ENCODE measurements at regions not wholly inside any gene's neighbourhood (a gene's known extent, or its start where the extent isn't known, plus 50 kb on each side); places are given as distances from the start of the nearest gene placed in this dataset.

DNA sequence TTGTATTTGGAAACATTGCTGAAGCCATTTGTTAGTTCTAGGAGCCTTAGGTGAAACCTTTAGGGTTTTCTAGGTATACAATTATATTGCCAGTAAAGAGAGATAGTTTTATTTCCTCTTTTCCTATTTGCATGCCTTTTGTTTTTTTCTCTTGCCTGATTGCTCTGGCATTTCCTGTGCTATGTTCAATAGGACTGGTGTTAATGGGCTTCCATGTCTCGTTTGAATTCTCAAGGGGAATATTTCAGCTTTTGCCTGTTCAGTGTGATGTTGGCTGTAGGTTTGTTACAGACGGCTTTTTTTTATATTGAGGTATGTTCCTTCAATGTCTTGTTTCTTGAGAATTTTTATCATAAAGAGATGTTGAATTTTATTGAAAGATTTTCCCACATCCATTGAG is 1054.9 kb upstream of the NXPH2 start:
- TF ChIP-seq, protein P1, sequence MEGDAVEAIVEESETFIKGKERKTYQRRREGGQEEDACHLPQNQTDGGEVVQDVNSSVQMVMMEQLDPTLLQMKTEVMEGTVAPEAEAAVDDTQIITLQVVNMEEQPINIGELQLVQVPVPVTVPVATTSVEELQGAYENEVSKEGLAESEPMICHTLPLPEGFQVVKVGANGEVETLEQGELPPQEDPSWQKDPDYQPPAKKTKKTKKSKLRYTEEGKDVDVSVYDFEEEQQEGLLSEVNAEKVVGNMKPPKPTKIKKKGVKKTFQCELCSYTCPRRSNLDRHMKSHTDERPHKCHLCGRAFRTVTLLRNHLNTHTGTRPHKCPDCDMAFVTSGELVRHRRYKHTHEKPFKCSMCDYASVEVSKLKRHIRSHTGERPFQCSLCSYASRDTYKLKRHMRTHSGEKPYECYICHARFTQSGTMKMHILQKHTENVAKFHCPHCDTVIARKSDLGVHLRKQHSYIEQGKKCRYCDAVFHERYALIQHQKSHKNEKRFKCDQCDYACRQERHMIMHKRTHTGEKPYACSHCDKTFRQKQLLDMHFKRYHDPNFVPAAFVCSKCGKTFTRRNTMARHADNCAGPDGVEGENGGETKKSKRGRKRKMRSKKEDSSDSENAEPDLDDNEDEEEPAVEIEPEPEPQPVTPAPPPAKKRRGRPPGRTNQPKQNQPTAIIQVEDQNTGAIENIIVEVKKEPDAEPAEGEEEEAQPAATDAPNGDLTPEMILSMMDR (conservative IDR thresholded peaks at IDR 0.05; ENCODE audit: low read depth, low read length), result no peak
- TF ChIP-seq EZH2 (IDR thresholded peaks at IDR 0.05; ENCODE audit: low read length, unreplicated experiment), result no peak
